Nephron progenitor cell (in vitro differentiated cells): ENCODE measurements at regions not wholly inside any gene's neighbourhood (a gene's known extent, or its start where the extent isn't known, plus 50 kb on each side); places are given as distances from the start of the nearest gene placed in this dataset.

ENCODE experiments used
- DNase-seq: peaks from one replicate; pipeline ENCODE4 v3.0.0; 2021
- H3K27ac Mint-ChIP-seq: 2 replicates; pipeline ENCODE4 v1.8.0; 2021; ENCODE audit warnings: mild to moderate bottlenecking, moderate library complexity, mixed read lengths
- H3K27me3 Mint-ChIP-seq: 2 replicates; pipeline ENCODE4 v1.8.0; 2021; ENCODE audit warnings: mild to moderate bottlenecking, low read depth, mixed read lengths; ENCODE audit not compliant: poor library complexity
- H3K36me3 Mint-ChIP-seq: 2 replicates; pipeline ENCODE4 v1.8.0; 2021; ENCODE audit warnings: low read depth, mixed read lengths
- H3K4me1 Mint-ChIP-seq: 2 replicates; pipeline ENCODE4 v1.8.0; 2021; ENCODE audit warnings: mixed read lengths
- H3K4me3 Mint-ChIP-seq: 2 replicates; pipeline ENCODE4 v1.8.0; 2021; ENCODE audit warnings: mild to moderate bottlenecking, moderate library complexity, mixed read lengths
- H3K9me3 Mint-ChIP-seq: 2 replicates; pipeline ENCODE4 v1.8.0; 2021; ENCODE audit warnings: mild to moderate bottlenecking, moderate library complexity, mixed read lengths
- CTCF ChIP-seq: fragments of 200-600 bp; sonication (generic); IDR thresholded peaks from 2 replicates; pipeline ENCODE4 v1.5.0; 2021; ENCODE audit warnings: antibody characterized with exemption

- no peak for DNase-seq
- Mint-ChIP-seq H3K27ac (peak overlapping the region; percentile 82), H3K27me3 (no peaks in the 10 kb centered on the region)
Observed at GRCh38 chr13:59133903-59134302, 1029.8 kb downstream of the DIAPH3 start.

GRCh38 chr13:59144700-59145099 is 1019.0 kb downstream of the DIAPH3 start:
- no peaks in the 10 kb centered on the region for H3K36me3 Mint-ChIP-seq
- H3K4me3 Mint-ChIP-seq, result no peak overlapping the region
- no peaks in the 10 kb centered on the region for H3K27me3 Mint-ChIP-seq
- no peak for TF ChIP-seq CTCF
- DNase-seq, result no peak
- H3K4me1 Mint-ChIP-seq, result peaks cover 17% of the 10 kb centered on the region
- H3K27ac Mint-ChIP-seq, result no peak overlapping the region
- H3K9me3 Mint-ChIP-seq, result no peaks in the 10 kb centered on the region

More at GRCh38 chr13:59133903-59134302, 1029.8 kb downstream of the DIAPH3 start:
- H3K9me3 Mint-ChIP-seq, result peaks cover 10% of the 10 kb centered on the region
- no peak overlapping the region for H3K4me3 Mint-ChIP-seq
- TF ChIP-seq CTCF, result no peak
- H3K4me1 Mint-ChIP-seq, result peaks cover 32% of the 10 kb centered on the region
- H3K36me3 Mint-ChIP-seq, result no peaks in the 10 kb centered on the region

GRCh38 chr13:59145381-59145780 is 1018.3 kb downstream of the DIAPH3 start:
- H3K4me3 Mint-ChIP-seq, result no peak overlapping the region
- no peak for TF ChIP-seq CTCF
- peaks cover 17% of the 10 kb centered on the region for H3K4me1 Mint-ChIP-seq
- H3K9me3 Mint-ChIP-seq, result no peaks in the 10 kb centered on the region
- no peak for DNase-seq
- no peaks in the 10 kb centered on the region for H3K27me3 Mint-ChIP-seq
- H3K36me3 Mint-ChIP-seq, result no peaks in the 10 kb centered on the region
- H3K27ac Mint-ChIP-seq, result no peak overlapping the region

GRCh38 chr13:59157181-59157580 is 1006.5 kb downstream of the DIAPH3 start:
- no peak for TF ChIP-seq CTCF
- Mint-ChIP-seq H3K9me3 (peaks cover 13% of the 10 kb centered on the region), H3K27me3 (no peaks in the 10 kb centered on the region)

GRCh38 chr13:59166174-59166573 is 997.6 kb downstream of the DIAPH3 start:
- H3K27ac Mint-ChIP-seq, result no peak overlapping the region
- no peak for TF ChIP-seq CTCF
- DNase-seq, result no peak

More at GRCh38 chr13:59157181-59157580, 1006.5 kb downstream of the DIAPH3 start:
- H3K4me3 Mint-ChIP-seq, result no peak overlapping the region
- no peak for DNase-seq
- no peaks in the 10 kb centered on the region for H3K4me1 Mint-ChIP-seq
- H3K36me3 Mint-ChIP-seq, result no peaks in the 10 kb centered on the region
- H3K27ac Mint-ChIP-seq, result no peak overlapping the region

GRCh38 chr13:59172076-59172475 is 991.7 kb downstream of the DIAPH3 start:
- no peak for DNase-seq
- no peak for TF ChIP-seq CTCF
- H3K36me3 Mint-ChIP-seq, result no peaks in the 10 kb centered on the region
- H3K4me3 Mint-ChIP-seq, result no peak overlapping the region
- no peak overlapping the region for H3K27ac Mint-ChIP-seq
- peaks cover 5% of the 10 kb centered on the region for H3K27me3 Mint-ChIP-seq
- no peaks in the 10 kb centered on the region for H3K4me1 Mint-ChIP-seq
- no peaks in the 10 kb centered on the region for H3K9me3 Mint-ChIP-seq

More at GRCh38 chr13:59166174-59166573, 997.6 kb downstream of the DIAPH3 start:
- no peak overlapping the region for H3K4me3 Mint-ChIP-seq
- H3K4me1 Mint-ChIP-seq, result no peaks in the 10 kb centered on the region
- peaks cover 20% of the 10 kb centered on the region for H3K9me3 Mint-ChIP-seq
- H3K36me3 Mint-ChIP-seq, result peaks cover 4% of the 10 kb centered on the region
- no peaks in the 10 kb centered on the region for H3K27me3 Mint-ChIP-seq
